Karpas-422 (cell line): ENCODE measurements at regions not wholly inside any gene's neighbourhood (a gene's known extent, or its start where the extent isn't known, plus 50 kb on each side); places are given as distances from the start of the nearest gene placed in this dataset.
"Not testable (repeated sequence)": the region's sequence is repeated elsewhere in the genome, so short reads cannot be mapped to it uniquely, and the experiment has no call there.

Source experiments
- DNase-seq: peaks from one replicate; pipeline ENCODE4 v3.0.0-alpha.2; 2015
- H2AFZ ChIP-seq: fragments of 200-600 bp; sonication (generic); 2 replicates; pipeline ENCODE4 v1.6.1; 2014; ENCODE audit warnings: antibody characterized with exemption, low read length, mixed read lengths
- H3K27ac ChIP-seq: fragments of 200-600 bp; sonication (generic); 2 replicates; pipeline ENCODE4 v1.5.1; 2014; ENCODE audit warnings: mild to moderate bottlenecking, low read length, moderate library complexity
- H3K27me3 ChIP-seq: fragments of 200-600 bp; sonication (generic); 2 replicates; pipeline ENCODE4 v1.6.1; 2014; ENCODE audit warnings: low read length, mixed read lengths
- H3K36me3 ChIP-seq: fragments of 200-600 bp; sonication (generic); 2 replicates; pipeline ENCODE4 v1.6.1; 2014; ENCODE audit warnings: low read length, mixed read lengths; ENCODE audit not compliant: insufficient read depth
- H3K4me1 ChIP-seq: fragments of 200-600 bp; sonication (generic); 2 replicates; pipeline ENCODE4 v1.6.1; 2014; ENCODE audit warnings: mild to moderate bottlenecking, low read length, mixed read lengths
- H3K4me2 ChIP-seq: fragments of 200-600 bp; sonication (generic); 2 replicates; pipeline ENCODE4 v1.6.1; 2014; ENCODE audit warnings: low read length, low read depth, mild to moderate bottlenecking; ENCODE audit not compliant: poor library complexity, severe bottlenecking
- H3K4me3 ChIP-seq: fragments of 200-600 bp; sonication (generic); 2 replicates; pipeline ENCODE4 v1.5.1; 2014; ENCODE audit warnings: mild to moderate bottlenecking, antibody characterized with exemption, low read length, mixed read lengths
- H3K79me2 ChIP-seq: fragments of 200-600 bp; sonication (generic); 2 replicates; pipeline ENCODE4 v1.6.1; 2014; ENCODE audit warnings: mild to moderate bottlenecking, low read length, mixed read lengths
- H3K9ac ChIP-seq: fragments of 200-600 bp; sonication (generic); 2 replicates; pipeline ENCODE4 v1.6.0; 2014; ENCODE audit warnings: low read length
- H3K9me2 ChIP-seq: fragments of 200-600 bp; sonication (generic), shearing (Covaris generic); replicated peaks from 2 replicates; pipeline ENCODE4 v1.6.0; 2014; ENCODE audit warnings: mild to moderate bottlenecking, low read length, moderate library complexity; ENCODE audit not compliant: insufficient read depth
- H3K9me3 ChIP-seq: fragments of 300-700, 200-600 bp; sonication (generic); 2 replicates; pipeline ENCODE4 v1.6.1; 2014; ENCODE audit warnings: low read length, mixed read lengths
- H4K20me1 ChIP-seq: fragments of 200-600 bp; sonication (generic); 2 replicates; pipeline ENCODE4 v1.6.1; 2014; ENCODE audit warnings: mild to moderate bottlenecking, antibody characterized with exemption, low read length, low read depth; ENCODE audit not compliant: insufficient read depth

- H3K4me1 ChIP-seq, H2AFZ ChIP-seq, H3K79me2 ChIP-seq, H3K9me3 ChIP-seq, H3K27me3 ChIP-seq, DNase-seq, H3K4me2 ChIP-seq, H3K9ac ChIP-seq, H3K9me2 ChIP-seq, H4K20me1 ChIP-seq, H3K36me3 ChIP-seq, H3K27ac ChIP-seq, H3K4me3 ChIP-seq: not testable (repeated sequence)
These were observed 1372.6 kb downstream of the FOXD4L5 start for GRCh38 chr9:63912451-63912850.

DNA sequence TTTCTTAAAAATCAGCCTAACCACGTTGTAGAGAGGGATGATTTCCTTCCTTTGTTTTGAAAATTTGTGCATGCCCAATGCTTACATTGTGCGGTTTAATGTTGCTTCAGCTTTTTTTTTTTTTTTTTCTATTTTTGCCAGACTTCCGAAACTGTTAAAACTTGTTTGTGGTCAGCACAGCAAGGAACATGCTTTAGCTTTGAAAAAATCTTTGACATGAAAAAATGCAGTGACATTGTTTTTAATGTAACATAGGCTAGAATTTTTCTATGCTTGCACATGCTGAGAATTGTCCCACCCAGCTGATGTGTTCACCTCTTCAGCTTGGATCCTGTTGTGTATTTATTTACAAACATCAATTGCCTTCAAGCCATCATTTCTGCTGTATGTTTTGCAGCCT is 1375.9 kb downstream of the FOXD4L5 start:
- H3K79me2 ChIP-seq, H3K4me3 ChIP-seq, H3K27me3 ChIP-seq, H3K4me2 ChIP-seq, DNase-seq, H3K27ac ChIP-seq, H3K4me1 ChIP-seq, H3K9me2 ChIP-seq, H4K20me1 ChIP-seq, H3K9me3 ChIP-seq, H3K36me3 ChIP-seq, H2AFZ ChIP-seq, H3K9ac ChIP-seq: not testable (repeated sequence)

- not testable (repeated sequence) for H3K36me3 ChIP-seq, H3K27me3 ChIP-seq, H3K4me2 ChIP-seq, H3K9me2 ChIP-seq, H2AFZ ChIP-seq, H3K27ac ChIP-seq, H3K9ac ChIP-seq, H3K4me1 ChIP-seq, H3K79me2 ChIP-seq, DNase-seq, H3K9me3 ChIP-seq, H3K4me3 ChIP-seq, H4K20me1 ChIP-seq
These were observed 1385.3 kb downstream of the FOXD4L5 start for GRCh38 chr9:63899637-63900190.

- H4K20me1 ChIP-seq, H3K4me3 ChIP-seq, H3K27me3 ChIP-seq, H2AFZ ChIP-seq, H3K9me3 ChIP-seq, H3K27ac ChIP-seq, H3K9ac ChIP-seq, H3K4me2 ChIP-seq, H3K36me3 ChIP-seq, DNase-seq, H3K9me2 ChIP-seq, H3K79me2 ChIP-seq, H3K4me1 ChIP-seq: not testable (repeated sequence)
These were observed 1403.6 kb downstream of the FOXD4L5 start for GRCh38 chr9:63881386-63881785.

- H3K4me3 ChIP-seq, H3K9me2 ChIP-seq, DNase-seq, H4K20me1 ChIP-seq, H3K79me2 ChIP-seq, H3K4me2 ChIP-seq, H3K9ac ChIP-seq, H3K36me3 ChIP-seq, H3K27ac ChIP-seq, H3K4me1 ChIP-seq, H3K9me3 ChIP-seq, H3K27me3 ChIP-seq, H2AFZ ChIP-seq: not testable (repeated sequence)
These were observed 1408.6 kb downstream of the FOXD4L5 start for GRCh38 chr9:63876380-63876779.

- H2AFZ ChIP-seq, result no peak overlapping the region
- no peak for DNase-seq
- H3K79me2 ChIP-seq, result no peaks in the 10 kb centered on the region
- no peaks in the 10 kb centered on the region for H3K27me3 ChIP-seq
- H3K4me3 ChIP-seq, result no peak overlapping the region
- H3K27ac ChIP-seq, result no peak overlapping the region
- no peaks in the 10 kb centered on the region for H3K9me2 ChIP-seq
- H3K9me3 ChIP-seq, result no peaks in the 10 kb centered on the region
- no peaks in the 10 kb centered on the region for H3K36me3 ChIP-seq
- no peaks in the 10 kb centered on the region for H3K4me1 ChIP-seq
- no peak overlapping the region for H3K9ac ChIP-seq
- no peak overlapping the region for H3K4me2 ChIP-seq
- H4K20me1 ChIP-seq, result no peaks in the 10 kb centered on the region
These were observed 1425.4 kb downstream of the FOXD4L5 start for GRCh38 chr9:63859475-63860215.

- not testable (repeated sequence) for H3K4me1 ChIP-seq, H3K9ac ChIP-seq, H3K4me2 ChIP-seq, H3K27me3 ChIP-seq, H3K36me3 ChIP-seq, H3K4me3 ChIP-seq, H2AFZ ChIP-seq, H3K9me2 ChIP-seq, H3K9me3 ChIP-seq, H3K79me2 ChIP-seq, H4K20me1 ChIP-seq, H3K27ac ChIP-seq, DNase-seq
These were observed 1425.9 kb downstream of the FOXD4L5 start for GRCh38 chr9:63859090-63859474.

- not testable (repeated sequence) for H3K4me3 ChIP-seq, H3K4me2 ChIP-seq, H3K9me2 ChIP-seq, H3K36me3 ChIP-seq, H3K27ac ChIP-seq, H3K9ac ChIP-seq, H2AFZ ChIP-seq, H3K4me1 ChIP-seq, H3K27me3 ChIP-seq, H4K20me1 ChIP-seq, H3K9me3 ChIP-seq, DNase-seq, H3K79me2 ChIP-seq
These were observed 1431.8 kb downstream of the FOXD4L5 start for GRCh38 chr9:63853140-63853751.
